Forelimb muscle (tissue), 1 donor: ENCODE measurements at regions not wholly inside any gene's neighbourhood (a gene's known extent, or its start where the extent isn't known, plus 50 kb on each side); places are given as distances from the start of the nearest gene placed in this dataset.
"Not testable (repeated sequence)": the region's sequence is repeated elsewhere in the genome, so short reads cannot be mapped to it uniquely, and the experiment has no call there.

Experiments
- DNase-seq: peaks from one replicate; pipeline ENCODE4 v3.0.0-alpha.2; 2013; ENCODE audit warnings: low read depth

- DNase-seq: no peak
Observed at GRCh38 chr5:129163810-129164378, 69.3 kb downstream of the ISOC1 start.

GRCh38 chr5:129170050-129170449 is 75.5 kb downstream of the ISOC1 start:
- DNase-seq: no peak

- no peak for DNase-seq
Observed at GRCh38 chr5:129171194-129171944, 76.8 kb downstream of the ISOC1 start.

GRCh38 chr5:129172580-129172979 is 78.0 kb downstream of the ISOC1 start:
- DNase-seq: peak; percentile 64

GRCh38 chr5:129173771-129174170 is 79.2 kb downstream of the ISOC1 start:
- no peak for DNase-seq

- DNase-seq: peak; percentile 87
Observed at GRCh38 chr5:129174480-129174879, 79.9 kb downstream of the ISOC1 start.

GRCh38 chr5:129177451-129177850 is 82.9 kb downstream of the ISOC1 start:
- DNase-seq: no peak

- DNase-seq: no peak
Observed at GRCh38 chr5:129199308-129199707, 104.8 kb downstream of the ISOC1 start.

- no peak for DNase-seq
Observed at GRCh38 chr5:129204525-129204924, 110.0 kb downstream of the ISOC1 start.

GRCh38 chr5:129216001-129216400 is 121.5 kb downstream of the ISOC1 start:
- no peak for DNase-seq

GRCh38 chr5:129217179-129217578 is 122.6 kb downstream of the ISOC1 start:
- no peak for DNase-seq

GRCh38 chr5:129223178-129223577 is 128.6 kb downstream of the ISOC1 start:
- DNase-seq: no peak

- no peak for DNase-seq
Observed at GRCh38 chr5:129228577-129228976, 134.0 kb downstream of the ISOC1 start.

GRCh38 chr5:129241755-129242154 is 147.2 kb downstream of the ISOC1 start:
- no peak for DNase-seq

- DNase-seq: no peak
Observed at GRCh38 chr5:129243039-129243438, 148.5 kb downstream of the ISOC1 start.

GRCh38 chr5:129244478-129244877 is 149.9 kb downstream of the ISOC1 start:
- no peak for DNase-seq

GRCh38 chr5:129245489-129245888 is 150.9 kb downstream of the ISOC1 start:
- DNase-seq: peak; percentile 39

GRCh38 chr5:129246088-129246487 is 151.5 kb downstream of the ISOC1 start:
- no peak for DNase-seq

GRCh38 chr5:129249886-129250285 is 155.3 kb downstream of the ISOC1 start:
- DNase-seq: no peak

GRCh38 chr5:129271308-129271707 is 176.8 kb downstream of the ISOC1 start:
- DNase-seq: no peak

- no peak for DNase-seq
Observed at GRCh38 chr5:129284010-129284409, 176.1 kb upstream of the ADAMTS19 start.

GRCh38 chr5:129294216-129294615 is 165.9 kb upstream of the ADAMTS19 start:
- DNase-seq: not testable (repeated sequence)

- DNase-seq: no peak
Observed at GRCh38 chr5:129306725-129307124, 153.4 kb upstream of the ADAMTS19 start.

GRCh38 chr5:129322968-129323367 is 137.1 kb upstream of the ADAMTS19 start:
- DNase-seq: no peak
